Panc1 (cell line): ENCODE measurements at regions not wholly inside any gene's neighbourhood (a gene's known extent, or its start where the extent isn't known, plus 50 kb on each side); places are given as distances from the start of the nearest gene placed in this dataset.

Experiments used
- ATAC-seq: fragments of 200-7000 bp; cut with Tn5 transposase; 2 replicates; pipeline ENCODE4 v1.9.1; 2020; ENCODE audit warnings: mild to moderate bottlenecking, moderate library complexity
- BruUV-seq: library from RNA; stranded (reverse); fragments of 400-500 nt; replicated peaks from 2 replicates; lab custom pipeline; 2021; lab: Mats Ljungman, UMichigan
- CTCF ChIA-PET: fragments of 300-600 bp; sonication (Branson Sonifier 250); formaldehyde crosslinking; loops from one replicate; lab custom pipeline; 2022; ENCODE audit warnings: antibody characterized with exemption; lab: Charles Lee
- POLR2A ChIA-PET: fragments of 300-600 bp; sonication (Branson Sonifier 250); formaldehyde crosslinking; loops from one replicate; lab custom pipeline; 2022; ENCODE audit warnings: antibody characterized with exemption; lab: Charles Lee
- DNase-seq: peaks from one replicate; pipeline ENCODE4 v3.0.0-alpha.2; 2010; ENCODE audit warnings: low read depth, low spot score
- H3K27ac ChIP-seq: 2 replicates; pipeline ENCODE4 v1.5.1; 2011; ENCODE audit warnings: mild to moderate bottlenecking, low read length, inconsistent platforms
- H3K27me3 ChIP-seq: fragments of 200-500 bp; sonication (Bioruptor generic); 2 replicates; pipeline ENCODE4 v1.6.0; 2014; ENCODE audit warnings: low read length, inconsistent platforms; ENCODE audit not compliant: control insufficient read depth, insufficient read depth
- H3K36me3 ChIP-seq: fragments of 200-500 bp; sonication (Bioruptor generic); 2 replicates; pipeline ENCODE4 v1.5.1; 2014; ENCODE audit warnings: inconsistent platforms, mild to moderate bottlenecking, low read length, moderate library complexity; ENCODE audit not compliant: control insufficient read depth, insufficient read depth
- H3K4me1 ChIP-seq: 2 replicates; pipeline ENCODE4 v1.5.1; 2011; ENCODE audit warnings: inconsistent platforms, mild to moderate bottlenecking, low read length, moderate library complexity; ENCODE audit not compliant: control insufficient read depth, insufficient read depth
- H3K4me3 ChIP-seq, 2 experiments: 2 replicates each; pipeline ENCODE4 v1.5.1; 2011 to 2012; ENCODE audit warnings: low read depth in 2 of 2, low read length in 2 of 2, mild to moderate bottlenecking in 2 of 2, inconsistent platforms in 1 of 2, moderate library complexity in 1 of 2
- H3K9me3 ChIP-seq: fragments of 200-500 bp; sonication (Bioruptor generic); 2 replicates; pipeline ENCODE4 v1.5.1; 2014; ENCODE audit warnings: low read depth, mild to moderate bottlenecking, inconsistent platforms, low read length, moderate library complexity; ENCODE audit not compliant: control insufficient read depth, insufficient read depth
- CTCF ChIP-seq: fragments of 450-650 bp; IDR thresholded peaks from 2 replicates; pipeline ENCODE4 v1.5.1; 2017; ENCODE audit warnings: mild to moderate bottlenecking
- POLR2AphosphoS5 ChIP-seq: IDR thresholded peaks from 2 replicates; pipeline ENCODE4 v1.6.1; 2012; ENCODE audit warnings: mild to moderate bottlenecking, low read depth, low read length, moderate library complexity
- REST ChIP-seq, 2 experiments: IDR thresholded peaks; 2 replicates each; pipeline ENCODE4 v1.6.1; 2011 to 2012; ENCODE audit warnings: low read depth in 2 of 2, control low read depth in 1 of 2, low read length in 1 of 2, mild to moderate bottlenecking in 1 of 2, moderate library complexity in 1 of 2; ENCODE audit not compliant: insufficient read depth in 1 of 2
- SIN3A ChIP-seq: IDR thresholded peaks from 2 replicates; pipeline ENCODE4 v1.6.1; 2012; ENCODE audit warnings: low read depth, mild to moderate bottlenecking, low read length, moderate library complexity, borderline replicate concordance; ENCODE audit not compliant: insufficient read depth
- TCF7L2 ChIP-seq: IDR thresholded peaks from 2 replicates; pipeline ENCODE4 v1.6.1; 2011; ENCODE audit warnings: mild to moderate bottlenecking, low read depth, low read length, inconsistent platforms
- in situ Hi-C: cut with HindIII; loops from 2 replicates; pipeline ENCODE4 v1.10.0; 2016; ENCODE audit warnings: low sequenced_read_pairs, low pct_unique_long_range_greater_than_20kb
- intact Hi-C: fragments of 100-400 bp; cut with micrococcal nuclease; formaldehyde crosslinking; loops from one replicate; pipeline ENCODE4 v1.10.0; 2022; ENCODE audit not compliant: unreplicated experiment

- CTCF ChIA-PET = no interaction called here
- Histone ChIP-seq H3K9me3 (no peaks in the 10 kb centered on the region), H3K4me1 (no peaks in the 10 kb centered on the region), H3K27ac (no peak overlapping the region), H3K4me3 (no peak overlapping the region), H3K27me3 (no peaks in the 10 kb centered on the region), H3K36me3 (no peaks in the 10 kb centered on the region)
- POLR2A ChIA-PET = no interaction called here
- ATAC-seq (no peak), DNase-seq (no peak)
- in situ Hi-C loops = no loop called here
- no peak for TF ChIP-seq SIN3A
- TF ChIP-seq POLR2AphosphoS5 = no peak
- no peak for TF ChIP-seq TCF7L2
- no peak for TF ChIP-seq CTCF
- TF ChIP-seq REST (IDR thresholded peaks at IDR 0.05; ENCODE audit: insufficient read depth in 1 of 2, low read depth in 2 of 2, low read length in 1 of 2) = no peak
- no TSS peak for BruUV-seq
- intact Hi-C loops = no loop called here
These were observed 278.0 kb downstream of the KCNS3 start for GRCh38 chr2:18156421-18156820.

- no peak for ATAC-seq
- BruUV-seq = no TSS peak
- DNase-seq = no peak
- intact Hi-C loops (no loop called here), in situ Hi-C loops (no loop called here)
- TF ChIP-seq REST (IDR thresholded peaks at IDR 0.05; ENCODE audit: insufficient read depth in 1 of 2, low read depth in 2 of 2, low read length in 1 of 2) = no peak
- TF ChIP-seq CTCF = no peak
- TF ChIP-seq TCF7L2 = no peak
- no peak for TF ChIP-seq SIN3A
- TF ChIP-seq POLR2AphosphoS5 = no peak
- ChIA-PET CTCF (no interaction called here), POLR2A (no interaction called here)
- Histone ChIP-seq H3K4me1 (no peaks in the 10 kb centered on the region), H3K36me3 (no peaks in the 10 kb centered on the region), H3K4me3 (no peak overlapping the region), H3K27ac (no peak overlapping the region), H3K9me3 (no peaks in the 10 kb centered on the region), H3K27me3 (no peaks in the 10 kb centered on the region)
These were observed 277.5 kb downstream of the KCNS3 start for GRCh38 chr2:18156002-18156401.
